ENCODE measurements at regions not wholly inside any gene's neighbourhood (a gene's known extent, or its start where the extent isn't known, plus 50 kb on each side); places are given as distances from the start of the nearest gene placed in this dataset.
"Not testable (repeated sequence)": the region's sequence is repeated elsewhere in the genome, so short reads cannot be mapped to it uniquely, and the experiment has no call there.

GRCh38 chr10:106078895-106079576, 1085.5 kb downstream of the SORCS1 start:
- no peak for DNase-seq (ENCODE audit: low spot score)

- DNase-seq (ENCODE audit: low spot score) = no peak
Observed at GRCh38 chr10:106076496-106076895, 1088.0 kb downstream of the SORCS1 start.

- DNase-seq (ENCODE audit: low spot score) = no peak
Observed at GRCh38 chr10:106053061-106053460, 1111.4 kb downstream of the SORCS1 start.

GRCh38 chr10:106044503-106044902, 1120.0 kb downstream of the SORCS1 start:
- no peak for DNase-seq (ENCODE audit: low spot score)

GRCh38 chr10:106043863-106044262, 1120.6 kb downstream of the SORCS1 start:
- DNase-seq (ENCODE audit: low spot score) = no peak

- no peak for DNase-seq (ENCODE audit: low spot score)
Observed at GRCh38 chr10:106038246-106038645, 1126.3 kb downstream of the SORCS1 start.

GRCh38 chr10:106033065-106033464, 1131.4 kb downstream of the SORCS1 start:
- no peak for DNase-seq (ENCODE audit: low spot score)

GRCh38 chr10:106032450-106033002, 1132.0 kb downstream of the SORCS1 start:
- DNase-seq (ENCODE audit: low spot score) = no peak

GRCh38 chr10:106027240-106027639, 1137.3 kb downstream of the SORCS1 start:
- no peak for DNase-seq (ENCODE audit: low spot score)

- no peak for DNase-seq (ENCODE audit: low spot score)
Observed at GRCh38 chr10:106025208-106025811, 1139.2 kb downstream of the SORCS1 start.

- no peak for DNase-seq (ENCODE audit: low spot score)
Observed at GRCh38 chr10:106023329-106023728, 1141.2 kb downstream of the SORCS1 start.

GRCh38 chr10:106019559-106019958, 1144.9 kb downstream of the SORCS1 start:
- DNase-seq (ENCODE audit: low spot score) = not testable (repeated sequence)

GRCh38 chr10:106015369-106016199, 1148.9 kb downstream of the SORCS1 start:
- DNase-seq (ENCODE audit: low spot score) = not testable (repeated sequence)

- no peak for DNase-seq (ENCODE audit: low spot score)
Observed at GRCh38 chr10:106011250-106011649, 1153.3 kb downstream of the SORCS1 start.

GRCh38 chr10:106000721-106001120, 1163.8 kb downstream of the SORCS1 start:
- no peak for DNase-seq (ENCODE audit: low spot score)

GRCh38 chr10:105993609-105994008, 1170.9 kb downstream of the SORCS1 start:
- DNase-seq (ENCODE audit: low spot score) = no peak

GRCh38 chr10:105992928-105993327, 1171.6 kb downstream of the SORCS1 start:
- DNase-seq (ENCODE audit: low spot score) = no peak

- no peak for DNase-seq (ENCODE audit: low spot score)
Observed at GRCh38 chr10:105990529-105990928, 1174.0 kb downstream of the SORCS1 start.

GRCh38 chr10:105989995-105990394, 1174.5 kb downstream of the SORCS1 start:
- DNase-seq (ENCODE audit: low spot score) = no peak

GRCh38 chr10:105988848-105989247, 1175.7 kb downstream of the SORCS1 start:
- no peak for DNase-seq (ENCODE audit: low spot score)

- no peak for DNase-seq (ENCODE audit: low spot score)
Observed at GRCh38 chr10:105986912-105987635, 1177.4 kb downstream of the SORCS1 start.

- DNase-seq (ENCODE audit: low spot score) = no peak
Observed at GRCh38 chr10:105986486-105986885, 1178.0 kb downstream of the SORCS1 start.
